Natural killer cell (primary cell): ENCODE measurements at regions not wholly inside any gene's neighbourhood (a gene's known extent, or its start where the extent isn't known, plus 50 kb on each side); places are given as distances from the start of the nearest gene placed in this dataset.

Experiments
- ATAC-seq, 3 donors: fragments of 150-1000 bp in 2 of 3; fragments of 200-7000 bp in 1 of 3; cut with Tn5 transposase; 1 replicate in 1 of 3; 2 replicates in 2 of 3; pipeline ENCODE4 v1.10.0; 2021; ENCODE audit warnings: mild to moderate bottlenecking in 2 of 3, moderate library complexity in 2 of 3
- DNase-seq, 2 donors: peaks; one replicate each; pipeline versions ENCODE4 v3.0.0 to v3.0.0-alpha.2; 2013 to 2021; ENCODE audit warnings: mixed read lengths in 1 of 2
- H3K27ac ChIP-seq: one replicate; pipeline ENCODE4 v1.5.1; 2013; ENCODE audit warnings: mild to moderate bottlenecking, low read length
- H3K27me3 ChIP-seq: one replicate; pipeline ENCODE4 v1.6.1; 2013; ENCODE audit warnings: low read length; ENCODE audit not compliant: control insufficient read depth, insufficient read depth
- H3K36me3 ChIP-seq: one replicate; pipeline ENCODE4 v1.6.1; 2013; ENCODE audit warnings: low read length; ENCODE audit not compliant: control insufficient read depth, insufficient read depth
- H3K4me1 ChIP-seq: one replicate; pipeline ENCODE4 v1.6.1; 2013; ENCODE audit warnings: low read length; ENCODE audit not compliant: control insufficient read depth, insufficient read depth
- H3K4me3 ChIP-seq: one replicate; pipeline ENCODE4 v1.5.1; 2013; ENCODE audit warnings: low read length
- H3K9me3 ChIP-seq: one replicate; pipeline ENCODE4 v1.6.1; 2013; ENCODE audit warnings: low read length; ENCODE audit not compliant: control insufficient read depth, insufficient read depth
- H3K27ac Mint-ChIP-seq, 2 donors: one replicate each; pipeline ENCODE4 v1.8.0; 2022; ENCODE audit warnings: mild to moderate bottlenecking in 2 of 2, mixed read lengths in 2 of 2, moderate library complexity in 1 of 2
- H3K27me3 Mint-ChIP-seq, 2 donors: one replicate each; pipeline ENCODE4 v1.8.0; 2022; ENCODE audit warnings: low read depth in 2 of 2, mixed read lengths in 2 of 2
- H3K36me3 Mint-ChIP-seq: one replicate; pipeline ENCODE4 v1.8.0; 2022; ENCODE audit warnings: mixed read lengths
- H3K4me1 Mint-ChIP-seq, 2 donors: one replicate each; pipeline ENCODE4 v1.8.0; 2022; ENCODE audit warnings: mixed read lengths in 2 of 2
- H3K4me3 Mint-ChIP-seq: one replicate; pipeline ENCODE4 v1.8.0; 2022; ENCODE audit warnings: mild to moderate bottlenecking, moderate library complexity, mixed read lengths
- H3K9me3 Mint-ChIP-seq, 2 donors: one replicate each; pipeline ENCODE4 v1.8.0; 2022; ENCODE audit warnings: mixed read lengths in 2 of 2
- CTCF ChIP-seq: fragments of 200-600 bp; IDR thresholded peaks from one replicate; pipeline ENCODE4 v1.8.0; 2022; ENCODE audit warnings: antibody characterized with exemption
- WGBS: methylation state at CpG from one replicate; pipeline ENCODE4 v1.1.7; 2013; ENCODE audit warnings: missing lambda C conversion rate; ENCODE audit not compliant: insufficient coverage; 5-methylcytosine and 5-hydroxymethylcytosine counted together
- intact Hi-C: fragments of 100-400 bp; cut with micrococcal nuclease; formaldehyde crosslinking; loops from one replicate; pipeline ENCODE4 v1.14.2; 2022

GRCh38 chr13:34028496-34029442, 210.8 kb downstream of the RFC3 start:
- Histone ChIP-seq H3K27ac (no peak overlapping the region), H3K4me1 (no peaks in the 10 kb centered on the region), H3K36me3 (no peaks in the 10 kb centered on the region), H3K9me3 (peaks cover 11% of the 10 kb centered on the region), H3K27me3 (no peaks in the 10 kb centered on the region), H3K4me3 (no peak overlapping the region)
- Mint-ChIP-seq H3K27me3 (no peaks in the 10 kb centered on the region), H3K4me3 (no peak overlapping the region), H3K27ac (no peak overlapping the region), H3K4me1 (no peaks in the 10 kb centered on the region), H3K9me3 (peaks cover 13 to 19% of the 10 kb centered on the region in 2 donors), H3K36me3 (no peaks in the 10 kb centered on the region)
- WGBS = 93% methylated on average over 2 of the region's 5 CpGs
- ATAC-seq (no peak), DNase-seq (no peak)
- intact Hi-C loops = no loop called here
- TF ChIP-seq CTCF = no peak

- H3K27ac ChIP-seq = no peak overlapping the region
- Mint-ChIP-seq H3K4me3 (no peak overlapping the region), H3K27ac (no peak overlapping the region), H3K4me1 (no peaks in the 10 kb centered on the region), H3K9me3 (peaks cover 13 to 24% of the 10 kb centered on the region in 2 donors), H3K36me3 (no peaks in the 10 kb centered on the region), H3K27me3 (no peaks in the 10 kb centered on the region)
- intact Hi-C loops = no loop called here
- TF ChIP-seq CTCF = no peak
- no peak for DNase-seq
- no peaks in the 10 kb centered on the region for H3K36me3 ChIP-seq
- no peak for ATAC-seq
- peaks cover 11% of the 10 kb centered on the region for H3K9me3 ChIP-seq
- H3K27me3 ChIP-seq = no peaks in the 10 kb centered on the region
- H3K4me1 ChIP-seq = no peaks in the 10 kb centered on the region
- H3K4me3 ChIP-seq = no peak overlapping the region
Measured at GRCh38 chr13:34030782-34031181, 212.8 kb downstream of the RFC3 start.

- no peak overlapping the region for H3K4me3 Mint-ChIP-seq
- TF ChIP-seq CTCF = no peak
- Histone ChIP-seq H3K36me3 (no peaks in the 10 kb centered on the region), H3K4me3 (no peak overlapping the region), H3K27me3 (no peaks in the 10 kb centered on the region), H3K4me1 (no peaks in the 10 kb centered on the region), H3K9me3 (peaks cover 7% of the 10 kb centered on the region), H3K27ac (no peak overlapping the region)
- H3K36me3 Mint-ChIP-seq = no peaks in the 10 kb centered on the region
- H3K9me3 Mint-ChIP-seq = peaks cover 15 to 23% of the 10 kb centered on the region in 2 donors
- ATAC-seq (no peak), DNase-seq (no peak)
- 90% methylated on average over 4 of the region's 4 CpGs for WGBS
- no peaks in the 10 kb centered on the region for H3K27me3 Mint-ChIP-seq
- intact Hi-C loops = no loop called here
- H3K4me1 Mint-ChIP-seq = no peaks in the 10 kb centered on the region
- no peak overlapping the region for H3K27ac Mint-ChIP-seq
Measured at GRCh38 chr13:34031610-34032009, 213.7 kb downstream of the RFC3 start.

GRCh38 chr13:34034411-34034810, 216.5 kb downstream of the RFC3 start:
- DNase-seq (no peak), ATAC-seq (no peak)
- no peak overlapping the region for H3K4me3 Mint-ChIP-seq
- H3K36me3 Mint-ChIP-seq = no peaks in the 10 kb centered on the region
- Histone ChIP-seq H3K9me3 (peaks cover 1% of the 10 kb centered on the region), H3K27ac (no peak overlapping the region), H3K4me1 (no peaks in the 10 kb centered on the region), H3K27me3 (no peaks in the 10 kb centered on the region), H3K4me3 (no peak overlapping the region), H3K36me3 (no peaks in the 10 kb centered on the region)
- TF ChIP-seq CTCF = no peak
- no peaks in the 10 kb centered on the region for H3K4me1 Mint-ChIP-seq
- H3K27me3 Mint-ChIP-seq = no peaks in the 10 kb centered on the region
- 85% methylated on average over 5 of the region's 5 CpGs for WGBS
- intact Hi-C loops = no loop called here
- no peak overlapping the region for H3K27ac Mint-ChIP-seq
- H3K9me3 Mint-ChIP-seq = peaks cover 10 to 23% of the 10 kb centered on the region in 2 donors
